Endothelial cell of umbilical vein (primary cell): ENCODE measurements at regions not wholly inside any gene's neighbourhood (a gene's known extent, or its start where the extent isn't known, plus 50 kb on each side); places are given as distances from the start of the nearest gene placed in this dataset.
"Not testable (repeated sequence)": the region's sequence is repeated elsewhere in the genome, so short reads cannot be mapped to it uniquely, and the experiment has no call there.

Source experiments
- BruUV-seq: library from RNA; stranded (reverse); fragments of 400-500 nt; replicated peaks from 2 replicates; lab custom pipeline; 2021; lab: Mats Ljungman, UMichigan
- CTCF ChIA-PET: fragments of 300-600, 350-600 bp; sonication (Branson Sonifier 250); formaldehyde crosslinking; loops from one replicate; lab custom pipeline; 2021; ENCODE audit warnings: antibody characterized with exemption, inconsistent platforms; lab: Charles Lee
- POLR2A ChIA-PET: fragments of 300-600, 350-600 bp; sonication (Branson Sonifier 250); formaldehyde crosslinking; loops from one replicate; lab custom pipeline; 2021; ENCODE audit warnings: antibody characterized with exemption, inconsistent platforms; lab: Charles Lee
- DNase-seq: peaks from one replicate; pipeline ENCODE4 v3.0.0-alpha.2; 2011; ENCODE audit warnings: low read depth, low spot score
- FAIRE-seq: peaks from 2 replicates; lab custom pipeline; 2011; peaks lifted over from hg19 to GRCh38; lab: Jason Lieb, UNC
- H2AFZ ChIP-seq: 2 replicates; pipeline ENCODE4 v1.6.0; 2012; ENCODE audit warnings: low read depth, low read length, control low read depth, inconsistent platforms
- H3K27ac ChIP-seq: 2 replicates; pipeline ENCODE4 v1.5.1; 2011; ENCODE audit warnings: low read depth, mild to moderate bottlenecking, control low read depth, low read length, moderate library complexity; ENCODE audit not compliant: insufficient read depth
- H3K27me3 ChIP-seq, 2 experiments: 2 replicates each; pipeline versions ENCODE4 v1.6.0 to v1.6.1; 2011; ENCODE audit warnings: low read length in 2 of 2, mixed read lengths in 1 of 2; ENCODE audit not compliant: control insufficient read depth in 2 of 2, insufficient read depth in 2 of 2
- H3K36me3 ChIP-seq, 2 experiments: 2 replicates in 1 of 2; 3 replicates in 1 of 2; pipeline ENCODE4 v1.5.1; 2011; ENCODE audit warnings: low read length in 2 of 2, mild to moderate bottlenecking in 1 of 2, moderate library complexity in 1 of 2; ENCODE audit not compliant: control insufficient read depth in 2 of 2, insufficient read depth in 2 of 2; ENCODE audit errors: extremely low read depth in 1 of 2
- H3K4me1 ChIP-seq: 3 replicates; pipeline ENCODE4 v1.5.1; 2011; ENCODE audit warnings: mild to moderate bottlenecking, low read length; ENCODE audit not compliant: control insufficient read depth, insufficient read depth; ENCODE audit errors: extremely low read depth
- H3K4me2 ChIP-seq: 2 replicates; pipeline ENCODE4 v1.6.1; 2011; ENCODE audit warnings: low read length, control low read depth, mixed read lengths; ENCODE audit not compliant: insufficient read depth
- H3K4me3 ChIP-seq, 3 experiments: fragments of 200-600 bp in 1 of 3; sonication (generic), shearing (Covaris generic) in 1 of 3; replicated peaks in 1 of 3; 2 replicates each; pipeline ENCODE4 v1.5.1; 2011 to 2016; ENCODE audit warnings: control low read depth in 3 of 3, low read length in 3 of 3, mild to moderate bottlenecking in 2 of 3, inconsistent platforms in 1 of 3, low read depth in 1 of 3, moderate library complexity in 1 of 3; ENCODE audit not compliant: insufficient read depth in 1 of 3
- H3K79me2 ChIP-seq: 2 replicates; pipeline ENCODE4 v1.6.0; 2012; ENCODE audit warnings: low read length, inconsistent platforms; ENCODE audit not compliant: control insufficient read depth, insufficient read depth
- H3K9ac ChIP-seq: replicated peaks from 2 replicates; pipeline ENCODE3; 2011; ENCODE audit warnings: low read length, control low read depth; ENCODE audit not compliant: insufficient read depth; ENCODE audit errors: extremely low read depth
- H3K9me1 ChIP-seq: replicated peaks from 3 replicates; pipeline ENCODE4 v1.6.0; 2011; ENCODE audit warnings: mild to moderate bottlenecking, low read length; ENCODE audit not compliant: control insufficient read depth, insufficient read depth; ENCODE audit errors: extremely low read depth
- H3K9me3 ChIP-seq: replicated peaks from 2 replicates; pipeline ENCODE4 v1.5.1; 2012; ENCODE audit warnings: low read length, inconsistent platforms; ENCODE audit not compliant: control insufficient read depth, insufficient read depth
- H4K20me1 ChIP-seq: replicated peaks from 2 replicates; pipeline ENCODE3; 2011; ENCODE audit warnings: mild to moderate bottlenecking, low read length; ENCODE audit not compliant: control insufficient read depth, insufficient read depth; ENCODE audit errors: extremely low read depth
- FOS ChIP-seq: IDR thresholded peaks from 2 replicates; pipeline ENCODE4 v1.6.1; 2011; ENCODE audit warnings: mild to moderate bottlenecking, low read length, moderate library complexity, borderline replicate concordance; ENCODE audit not compliant: insufficient read depth
- JUN ChIP-seq: IDR thresholded peaks from 2 replicates; pipeline ENCODE4 v1.6.1; 2011; ENCODE audit warnings: borderline replicate concordance, low read depth; ENCODE audit not compliant: insufficient read length, insufficient read depth
- MYC ChIP-seq: IDR thresholded peaks from one replicate; pipeline ENCODE4 v1.6.1; 2011; ENCODE audit warnings: mild to moderate bottlenecking, low read depth, low read length
- POLR2AphosphoS5 ChIP-seq: IDR thresholded peaks from 2 replicates; pipeline ENCODE4 v1.6.1; 2012; ENCODE audit warnings: low read depth, mild to moderate bottlenecking, control low read depth, low read length, moderate library complexity; ENCODE audit not compliant: insufficient read depth
- dilution Hi-C: fragments of 300-500 bp; cut with MboI; formaldehyde crosslinking; loops from one replicate; pipeline ENCODE4 v1.15.0; 2019; ENCODE audit warnings: low sequenced_read_pairs; ENCODE audit not compliant: extremely low pct_ligation_motif_present
- intact Hi-C: fragments of 100-400 bp; cut with micrococcal nuclease; formaldehyde crosslinking; loops from one replicate; pipeline ENCODE4 v1.10.0; 2022
- TF ChIP-seq, protein P1 (sequence below): IDR thresholded peaks from 2 replicates; pipeline ENCODE4 v1.6.1; 2011; ENCODE audit not compliant: insufficient read depth, insufficient read length

DNA sequence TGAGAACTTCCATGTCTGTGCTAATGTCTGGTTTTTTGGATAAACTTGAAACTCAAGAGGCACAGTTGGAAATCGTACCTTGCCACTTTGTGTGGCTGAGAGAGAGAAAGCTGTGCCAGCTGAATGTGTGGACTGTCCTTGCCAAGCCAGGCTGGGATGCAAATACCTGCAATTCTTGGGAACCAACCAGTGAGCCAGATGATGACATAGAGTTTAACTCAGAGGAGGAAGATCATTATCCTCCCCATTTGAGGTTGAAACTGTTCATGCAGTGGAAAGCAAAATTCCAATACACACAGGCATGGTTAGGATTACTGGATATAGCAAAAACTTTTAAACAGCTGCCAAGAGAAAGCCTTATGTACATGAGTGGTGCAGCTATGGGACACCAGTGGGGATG lies 451.4 kb upstream of the NPAP1 start:
- H3K9me3 ChIP-seq: peaks cover 2% of the 10 kb centered on the region
- DNase-seq (no peak), FAIRE-seq (no peak)
- no peak overlapping the region for H2AFZ ChIP-seq
- H3K4me3 ChIP-seq: no peak overlapping the region
- CTCF ChIA-PET: no interaction called here
- H4K20me1 ChIP-seq: no peaks in the 10 kb centered on the region
- no peak overlapping the region for H3K27ac ChIP-seq
- intact Hi-C loops: no loop called here
- no peaks in the 10 kb centered on the region for H3K27me3 ChIP-seq
- no peak overlapping the region for H3K4me2 ChIP-seq
- H3K9ac ChIP-seq: no peak overlapping the region
- TF ChIP-seq MYC (no peak), FOS (no peak), POLR2AphosphoS5 (no peak), JUN (no peak)
- TF ChIP-seq, protein P1, sequence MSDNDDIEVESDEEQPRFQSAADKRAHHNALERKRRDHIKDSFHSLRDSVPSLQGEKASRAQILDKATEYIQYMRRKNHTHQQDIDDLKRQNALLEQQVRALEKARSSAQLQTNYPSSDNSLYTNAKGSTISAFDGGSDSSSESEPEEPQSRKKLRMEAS: no peak
- dilution Hi-C loops: no loop called here
- H3K9me1 ChIP-seq: no peaks in the 10 kb centered on the region
- H3K4me1 ChIP-seq: no peaks in the 10 kb centered on the region
- no TSS peak for BruUV-seq
- POLR2A ChIA-PET: no interaction called here
- H3K79me2 ChIP-seq: no peaks in the 10 kb centered on the region
- no peaks in the 10 kb centered on the region for H3K36me3 ChIP-seq

DNA sequence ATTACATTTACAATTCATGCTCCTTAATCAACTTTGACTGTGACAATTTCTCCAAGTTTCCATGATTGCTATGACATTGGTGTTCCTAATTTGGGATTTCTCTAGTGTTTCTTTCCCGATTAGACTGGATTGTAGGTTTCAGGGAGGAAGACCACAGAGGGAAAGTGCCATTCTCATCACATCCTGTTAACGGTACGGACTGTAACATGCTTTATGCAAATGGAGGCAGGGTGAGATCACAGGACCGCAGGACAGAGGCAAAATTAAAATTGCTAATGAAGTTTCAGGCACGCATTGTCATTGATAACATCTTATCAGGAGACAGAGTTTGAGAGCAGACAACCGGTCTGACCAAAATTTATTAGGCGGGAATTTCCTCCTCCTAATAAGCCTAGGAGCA lies 446.7 kb upstream of the NPAP1 start:
- dilution Hi-C loops, FAIRE-seq: not testable (repeated sequence)

DNA sequence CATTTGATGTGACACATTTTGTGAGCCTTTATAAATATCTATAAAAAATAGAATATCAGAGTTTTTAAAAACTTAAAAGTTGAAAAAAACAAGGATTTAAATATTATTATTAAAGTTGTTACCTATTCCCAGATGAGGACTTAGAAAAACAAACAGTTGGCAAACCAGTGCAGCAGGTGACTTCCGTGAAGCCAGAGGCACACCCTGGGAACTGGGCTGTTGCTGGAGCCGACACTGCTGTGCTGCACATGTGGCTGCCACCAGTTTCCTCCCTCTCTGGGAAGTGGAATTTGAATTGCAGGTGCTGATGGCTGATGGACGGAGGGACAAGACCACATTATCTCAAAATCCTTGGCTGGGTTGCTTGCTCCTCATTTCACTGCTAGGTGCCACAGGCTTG lies 442.4 kb upstream of the NPAP1 start:
- H3K79me2 ChIP-seq, H3K9me3 ChIP-seq, H4K20me1 ChIP-seq, H3K9ac ChIP-seq, FAIRE-seq, CTCF ChIA-PET, DNase-seq, POLR2A ChIA-PET, intact Hi-C loops, H2AFZ ChIP-seq, dilution Hi-C loops, H3K4me1 ChIP-seq, H3K27me3 ChIP-seq, BruUV-seq, H3K9me1 ChIP-seq, H3K4me2 ChIP-seq, H3K36me3 ChIP-seq, H3K27ac ChIP-seq, H3K4me3 ChIP-seq: not testable (repeated sequence)

More for the DNA sequence above, 446.7 kb upstream of the NPAP1 start:
- H3K4me1 ChIP-seq, H3K9ac ChIP-seq, H3K4me2 ChIP-seq, H3K36me3 ChIP-seq, intact Hi-C loops, H3K9me1 ChIP-seq, H3K27me3 ChIP-seq, H3K27ac ChIP-seq, DNase-seq, CTCF ChIA-PET, H2AFZ ChIP-seq, H3K9me3 ChIP-seq, H4K20me1 ChIP-seq, H3K79me2 ChIP-seq, POLR2A ChIA-PET, BruUV-seq, H3K4me3 ChIP-seq: not testable (repeated sequence)

DNA sequence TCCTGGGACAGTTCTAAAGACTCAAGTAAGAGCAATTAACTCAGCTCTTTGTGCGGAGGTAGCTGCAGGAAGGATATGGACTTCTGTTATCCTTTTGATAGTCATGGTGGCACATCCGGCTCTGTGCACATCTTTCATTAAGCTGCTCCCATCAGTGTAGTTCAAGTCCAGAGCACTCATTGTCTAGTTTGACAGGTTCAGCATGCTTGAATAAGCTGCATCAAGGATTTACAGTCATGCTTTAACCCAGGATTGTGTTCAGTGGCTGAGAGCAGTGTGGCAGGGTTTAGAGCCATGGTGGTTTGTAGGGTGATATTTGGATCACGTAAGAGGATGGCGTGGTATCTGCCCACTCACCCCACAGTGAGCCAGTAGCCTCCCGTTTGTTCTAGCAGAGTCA lies 435.0 kb upstream of the NPAP1 start:
- DNase-seq, POLR2A ChIA-PET, H3K4me2 ChIP-seq, intact Hi-C loops, H3K36me3 ChIP-seq, H3K9me3 ChIP-seq, H4K20me1 ChIP-seq, BruUV-seq, H3K27ac ChIP-seq, FAIRE-seq, H3K4me3 ChIP-seq, H2AFZ ChIP-seq, H3K9ac ChIP-seq, H3K4me1 ChIP-seq, H3K79me2 ChIP-seq, dilution Hi-C loops, H3K27me3 ChIP-seq, CTCF ChIA-PET, H3K9me1 ChIP-seq: not testable (repeated sequence)
